ENCODE measurements at regions not wholly inside any gene's neighbourhood (a gene's known extent, or its start where the extent isn't known, plus 50 kb on each side); places are given as distances from the start of the nearest gene placed in this dataset.

DNA sequence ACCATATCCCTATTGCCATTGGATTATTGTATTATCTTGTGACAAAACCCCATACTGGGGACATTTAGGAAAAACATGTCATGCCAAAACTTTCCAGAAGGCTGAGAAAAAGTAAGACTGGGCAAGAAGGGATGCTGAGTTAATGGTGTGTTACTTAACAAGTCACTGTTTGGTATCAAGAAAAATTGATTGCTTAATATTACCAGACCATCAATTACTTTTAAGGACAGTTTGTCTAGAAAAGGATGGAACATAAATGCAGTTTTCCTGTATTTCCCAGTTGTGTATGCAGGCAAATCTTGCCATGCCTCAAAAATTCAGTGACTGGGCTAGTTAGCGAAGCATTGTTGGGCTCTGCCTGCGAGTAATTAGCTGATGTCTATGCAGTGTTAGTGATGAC lies 705.6 kb upstream of the MIR17HG start:
- Histone ChIP-seq H3K27ac (no peak overlapping the region), H3K4me3 (no peak overlapping the region), H3K4me2 (no peak overlapping the region), H3K9me3 (no peaks in the 10 kb centered on the region), H3K4me1 (no peaks in the 10 kb centered on the region)
- no peak for ATAC-seq
- TF ChIP-seq, protein P1, sequence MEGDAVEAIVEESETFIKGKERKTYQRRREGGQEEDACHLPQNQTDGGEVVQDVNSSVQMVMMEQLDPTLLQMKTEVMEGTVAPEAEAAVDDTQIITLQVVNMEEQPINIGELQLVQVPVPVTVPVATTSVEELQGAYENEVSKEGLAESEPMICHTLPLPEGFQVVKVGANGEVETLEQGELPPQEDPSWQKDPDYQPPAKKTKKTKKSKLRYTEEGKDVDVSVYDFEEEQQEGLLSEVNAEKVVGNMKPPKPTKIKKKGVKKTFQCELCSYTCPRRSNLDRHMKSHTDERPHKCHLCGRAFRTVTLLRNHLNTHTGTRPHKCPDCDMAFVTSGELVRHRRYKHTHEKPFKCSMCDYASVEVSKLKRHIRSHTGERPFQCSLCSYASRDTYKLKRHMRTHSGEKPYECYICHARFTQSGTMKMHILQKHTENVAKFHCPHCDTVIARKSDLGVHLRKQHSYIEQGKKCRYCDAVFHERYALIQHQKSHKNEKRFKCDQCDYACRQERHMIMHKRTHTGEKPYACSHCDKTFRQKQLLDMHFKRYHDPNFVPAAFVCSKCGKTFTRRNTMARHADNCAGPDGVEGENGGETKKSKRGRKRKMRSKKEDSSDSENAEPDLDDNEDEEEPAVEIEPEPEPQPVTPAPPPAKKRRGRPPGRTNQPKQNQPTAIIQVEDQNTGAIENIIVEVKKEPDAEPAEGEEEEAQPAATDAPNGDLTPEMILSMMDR (IDR thresholded peaks at IDR 0.05): no peak
- TF ChIP-seq ZSCAN20 (CRISPR knock-in tag; IDR thresholded peaks at IDR 0.05) (no peak), NR3C1 (IDR thresholded peaks at IDR 0.05) (no peak), NPAS2 (CRISPR knock-in tag; IDR thresholded peaks at IDR 0.05; ENCODE audit: borderline replicate concordance) (no peak), ZNF302 (CRISPR knock-in tag; IDR thresholded peaks at IDR 0.05) (no peak), FOXS1 (CRISPR knock-in tag; IDR thresholded peaks at IDR 0.05) (no peak), GATA3 (IDR thresholded peaks at IDR 0.05; ENCODE audit: borderline replicate concordance) (no peak), EHF (CRISPR knock-in tag; IDR thresholded peaks at IDR 0.05) (no peak), CBX8 (IDR thresholded peaks at IDR 0.05) (no peak), FOSB (CRISPR knock-in tag; IDR thresholded peaks at IDR 0.05) (no peak), NFE2L2 (conservative IDR thresholded peaks at IDR 0.05; ENCODE audit: low read length) (no peak), SMC3 (IDR thresholded peaks at IDR 0.05) (no peak), PHF8 (IDR thresholded peaks at IDR 0.05; ENCODE audit: borderline replicate concordance, low read depth) (no peak), RNF2 (IDR thresholded peaks at IDR 0.05; ENCODE audit: borderline replicate concordance, low read depth) (no peak)
- TF ChIP-seq, protein P2, sequence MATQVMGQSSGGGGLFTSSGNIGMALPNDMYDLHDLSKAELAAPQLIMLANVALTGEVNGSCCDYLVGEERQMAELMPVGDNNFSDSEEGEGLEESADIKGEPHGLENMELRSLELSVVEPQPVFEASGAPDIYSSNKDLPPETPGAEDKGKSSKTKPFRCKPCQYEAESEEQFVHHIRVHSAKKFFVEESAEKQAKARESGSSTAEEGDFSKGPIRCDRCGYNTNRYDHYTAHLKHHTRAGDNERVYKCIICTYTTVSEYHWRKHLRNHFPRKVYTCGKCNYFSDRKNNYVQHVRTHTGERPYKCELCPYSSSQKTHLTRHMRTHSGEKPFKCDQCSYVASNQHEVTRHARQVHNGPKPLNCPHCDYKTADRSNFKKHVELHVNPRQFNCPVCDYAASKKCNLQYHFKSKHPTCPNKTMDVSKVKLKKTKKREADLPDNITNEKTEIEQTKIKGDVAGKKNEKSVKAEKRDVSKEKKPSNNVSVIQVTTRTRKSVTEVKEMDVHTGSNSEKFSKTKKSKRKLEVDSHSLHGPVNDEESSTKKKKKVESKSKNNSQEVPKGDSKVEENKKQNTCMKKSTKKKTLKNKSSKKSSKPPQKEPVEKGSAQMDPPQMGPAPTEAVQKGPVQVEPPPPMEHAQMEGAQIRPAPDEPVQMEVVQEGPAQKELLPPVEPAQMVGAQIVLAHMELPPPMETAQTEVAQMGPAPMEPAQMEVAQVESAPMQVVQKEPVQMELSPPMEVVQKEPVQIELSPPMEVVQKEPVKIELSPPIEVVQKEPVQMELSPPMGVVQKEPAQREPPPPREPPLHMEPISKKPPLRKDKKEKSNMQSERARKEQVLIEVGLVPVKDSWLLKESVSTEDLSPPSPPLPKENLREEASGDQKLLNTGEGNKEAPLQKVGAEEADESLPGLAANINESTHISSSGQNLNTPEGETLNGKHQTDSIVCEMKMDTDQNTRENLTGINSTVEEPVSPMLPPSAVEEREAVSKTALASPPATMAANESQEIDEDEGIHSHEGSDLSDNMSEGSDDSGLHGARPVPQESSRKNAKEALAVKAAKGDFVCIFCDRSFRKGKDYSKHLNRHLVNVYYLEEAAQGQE (IDR thresholded peaks at IDR 0.05): no peak
- TF ChIP-seq, protein P3, sequence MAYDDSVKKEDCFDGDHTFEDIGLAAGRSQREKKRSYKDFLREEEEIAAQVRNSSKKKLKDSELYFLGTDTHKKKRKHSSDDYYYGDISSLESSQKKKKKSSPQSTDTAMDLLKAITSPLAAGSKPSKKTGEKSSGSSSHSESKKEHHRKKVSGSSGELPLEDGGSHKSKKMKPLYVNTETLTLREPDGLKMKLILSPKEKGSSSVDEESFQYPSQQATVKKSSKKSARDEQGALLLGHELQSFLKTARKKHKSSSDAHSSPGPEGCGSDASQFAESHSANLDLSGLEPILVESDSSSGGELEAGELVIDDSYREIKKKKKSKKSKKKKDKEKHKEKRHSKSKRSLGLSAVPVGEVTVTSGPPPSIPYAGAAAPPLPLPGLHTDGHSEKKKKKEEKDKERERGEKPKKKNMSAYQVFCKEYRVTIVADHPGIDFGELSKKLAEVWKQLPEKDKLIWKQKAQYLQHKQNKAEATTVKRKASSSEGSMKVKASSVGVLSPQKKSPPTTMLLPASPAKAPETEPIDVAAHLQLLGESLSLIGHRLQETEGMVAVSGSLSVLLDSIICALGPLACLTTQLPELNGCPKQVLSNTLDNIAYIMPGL (CRISPR knock-in tag; IDR thresholded peaks at IDR 0.05; ENCODE audit: borderline replicate concordance): no peak
- TF ChIP-seq, protein P4, sequence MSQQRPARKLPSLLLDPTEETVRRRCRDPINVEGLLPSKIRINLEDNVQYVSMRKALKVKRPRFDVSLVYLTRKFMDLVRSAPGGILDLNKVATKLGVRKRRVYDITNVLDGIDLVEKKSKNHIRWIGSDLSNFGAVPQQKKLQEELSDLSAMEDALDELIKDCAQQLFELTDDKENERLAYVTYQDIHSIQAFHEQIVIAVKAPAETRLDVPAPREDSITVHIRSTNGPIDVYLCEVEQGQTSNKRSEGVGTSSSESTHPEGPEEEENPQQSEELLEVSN (IDR thresholded peaks at IDR 0.05; ENCODE audit: borderline replicate concordance, low read depth): no peak
- TF ChIP-seq, protein P5, sequence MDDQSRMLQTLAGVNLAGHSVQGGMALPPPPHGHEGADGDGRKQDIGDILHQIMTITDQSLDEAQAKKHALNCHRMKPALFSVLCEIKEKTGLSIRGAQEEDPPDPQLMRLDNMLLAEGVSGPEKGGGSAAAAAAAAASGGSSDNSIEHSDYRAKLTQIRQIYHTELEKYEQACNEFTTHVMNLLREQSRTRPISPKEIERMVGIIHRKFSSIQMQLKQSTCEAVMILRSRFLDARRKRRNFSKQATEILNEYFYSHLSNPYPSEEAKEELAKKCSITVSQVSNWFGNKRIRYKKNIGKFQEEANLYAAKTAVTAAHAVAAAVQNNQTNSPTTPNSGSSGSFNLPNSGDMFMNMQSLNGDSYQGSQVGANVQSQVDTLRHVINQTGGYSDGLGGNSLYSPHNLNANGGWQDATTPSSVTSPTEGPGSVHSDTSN (IDR thresholded peaks at IDR 0.05): no peak
- ChIA-PET CTCF (no interaction called here), POLR2A (no interaction called here)
- FAIRE-seq: no peak
- DNase-seq (ENCODE audit: low read depth in 1 of 2, low spot score in 1 of 2): no peak
- 68% methylated on average over 2 of the region's 2 CpGs for WGBS (ENCODE audit: missing lambda C conversion rate)

DNA sequence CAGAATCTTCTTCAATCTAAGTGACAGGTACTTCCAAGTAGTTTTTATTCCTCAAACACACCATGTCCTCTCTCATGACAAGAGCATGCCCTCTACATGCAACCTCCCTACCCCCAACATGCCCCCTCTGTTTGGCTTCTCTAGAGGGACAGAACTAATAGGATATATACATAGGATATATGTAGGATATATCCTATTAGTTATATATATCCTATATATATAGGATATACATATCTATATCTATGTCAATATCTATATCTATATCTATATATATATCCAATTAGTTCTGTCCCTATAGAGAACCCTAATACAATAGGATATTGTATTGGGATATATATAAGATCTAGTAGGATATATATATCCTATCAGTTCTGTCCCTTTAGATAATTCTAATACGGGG lies 701.9 kb upstream of the MIR17HG start:
- H3K4me1 ChIP-seq: no peaks in the 10 kb centered on the region
- no peak overlapping the region for H3K4me2 ChIP-seq
- CTCF ChIA-PET: no interaction called here
- no peak overlapping the region for H3K27ac ChIP-seq
- H3K4me3 ChIP-seq: no peak overlapping the region
- DNase-seq (ENCODE audit: low read depth in 1 of 2, low spot score in 1 of 2) (no peak), FAIRE-seq (no peak), ATAC-seq (no peak)
- no peaks in the 10 kb centered on the region for H3K9me3 ChIP-seq
- 36% methylated on average over 1 of the region's 1 CpG for WGBS (ENCODE audit: missing lambda C conversion rate)
- POLR2A ChIA-PET: no interaction called here
- TF ChIP-seq MAFK (IDR thresholded peaks at IDR 0.05; ENCODE audit: partially characterized antibody) (no peak), FOXS1 (CRISPR knock-in tag; IDR thresholded peaks at IDR 0.05) (no peak), CBX2 (IDR thresholded peaks at IDR 0.05; ENCODE audit: borderline replicate concordance, low read depth) (no peak), HDAC2 (IDR thresholded peaks at IDR 0.05) (no peak), TFCP2L1 (CRISPR knock-in tag; IDR thresholded peaks at IDR 0.05) (no peak), RFX5 (IDR thresholded peaks at IDR 0.05) (no peak), EP300 (IDR thresholded peaks at IDR 0.05) (no peak), ZSCAN20 (CRISPR knock-in tag; IDR thresholded peaks at IDR 0.05) (no peak)
- TF ChIP-seq, protein P2 (IDR thresholded peaks at IDR 0.05): no peak
